ENCODE measurements at regions not wholly inside any gene's neighbourhood (a gene's known extent, or its start where the extent isn't known, plus 50 kb on each side); places are given as distances from the start of the nearest gene placed in this dataset.

DNA sequence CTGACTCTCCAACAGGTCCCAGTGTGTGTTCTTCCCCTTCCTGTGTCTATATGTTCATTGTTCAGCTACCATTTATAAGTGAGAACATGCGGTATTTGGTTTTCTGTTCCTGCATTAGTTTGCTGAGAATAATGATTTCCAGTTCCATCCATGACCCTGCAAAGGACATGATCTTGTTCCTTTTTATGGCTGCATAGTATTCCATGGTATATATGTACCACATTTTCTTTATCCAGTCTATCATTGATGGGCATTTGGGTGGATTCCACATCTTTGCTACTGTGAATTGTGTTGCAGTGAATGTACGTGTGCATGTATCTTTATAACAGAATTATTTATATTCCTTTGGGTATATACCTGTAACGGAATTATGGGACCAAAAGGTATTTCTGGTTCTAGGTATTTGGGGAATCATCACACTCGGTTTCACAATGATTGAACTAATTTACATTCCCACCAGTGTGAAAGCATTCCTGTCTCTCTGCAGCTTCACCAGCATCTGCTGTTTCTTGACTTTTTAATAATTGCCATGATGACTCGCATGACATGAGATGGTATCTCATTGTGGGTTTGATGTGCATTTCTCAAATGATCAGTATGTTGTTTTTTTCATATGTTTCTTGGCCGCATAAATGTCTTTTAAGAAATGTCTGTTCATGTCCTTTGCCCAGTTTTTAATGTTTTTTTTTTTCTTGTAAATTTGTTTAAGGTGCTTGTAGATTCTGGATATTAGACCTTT lies 60.2 kb downstream of the LSMEM1 start:
- WGBS, 2 donors = 92 to 95% methylated on average over 6 of the region's 6 CpGs
- ATAC-seq (ENCODE audit: insufficient read depth, low FRiP score) = no peak

DNA sequence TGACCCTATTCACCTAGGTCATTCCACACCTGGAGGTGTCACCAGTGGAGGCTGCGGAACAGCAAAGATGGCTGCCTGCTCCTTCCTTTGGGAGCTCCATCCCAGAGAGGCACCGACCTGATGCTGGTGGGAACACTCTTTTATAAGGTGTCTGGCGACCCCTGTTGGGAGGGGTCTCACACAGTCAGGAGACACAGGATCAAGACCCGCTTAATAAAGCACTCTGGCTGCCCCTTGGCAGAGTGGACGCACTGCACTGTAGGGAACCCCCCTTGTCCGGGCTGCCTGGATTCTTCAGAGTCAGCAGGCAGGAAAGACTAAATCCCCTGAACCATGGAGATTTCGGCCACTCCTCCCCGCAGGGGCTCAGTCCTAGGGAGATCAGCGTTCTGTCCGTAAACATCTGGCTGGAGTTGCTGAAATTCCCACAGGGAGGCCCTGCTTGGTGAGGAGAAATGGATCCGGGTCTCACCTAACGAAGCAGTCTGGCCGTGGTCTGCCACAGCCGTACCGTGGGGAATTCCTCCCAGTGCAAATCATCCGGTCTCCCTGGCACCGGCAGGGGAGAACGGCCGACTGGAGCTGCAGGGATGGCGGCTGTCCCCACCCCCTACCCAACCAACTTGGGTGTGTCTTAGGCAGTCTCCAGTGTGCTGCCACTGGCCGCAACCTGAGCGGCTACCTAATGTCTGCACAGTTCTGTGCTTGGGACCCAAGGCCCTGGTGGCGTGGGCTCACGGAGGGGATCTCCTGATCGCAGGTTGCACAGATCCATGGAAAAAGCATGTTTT lies 66.1 kb downstream of the LSMEM1 start:
- Histone ChIP-seq H3K27ac (ENCODE audit: low read depth in 1 of 2, low read length in 1 of 2) (no peak overlapping the region), H3K27me3 (ENCODE audit: control insufficient read depth in 3 of 3, insufficient read depth in 3 of 3, low read length in 2 of 3) (no peaks in the 10 kb centered on the region), H3K9me3 (ENCODE audit: control insufficient read depth in 4 of 4, insufficient read depth in 3 of 4, low read length in 3 of 4) (no peaks in the 10 kb centered on the region), H3K4me3 (no peak overlapping the region), H3K36me3 (ENCODE audit: control insufficient read depth in 4 of 4, insufficient read depth in 4 of 4, low read length in 4 of 4) (no peaks in the 10 kb centered on the region), H3K9ac (ENCODE audit: insufficient read depth in 1 of 2, low read length in 2 of 2) (no peak overlapping the region), H3K4me1 (ENCODE audit: control insufficient read depth in 5 of 5, insufficient read depth in 5 of 5, low read length in 5 of 5) (no peaks in the 10 kb centered on the region)
- ATAC-seq (ENCODE audit: insufficient read depth, low FRiP score) (no peak), DNase-seq (no peak)
- 91 to 93% methylated on average over 25 of the region's 25 CpGs for WGBS, 2 donors
- TF ChIP-seq, protein P1, sequence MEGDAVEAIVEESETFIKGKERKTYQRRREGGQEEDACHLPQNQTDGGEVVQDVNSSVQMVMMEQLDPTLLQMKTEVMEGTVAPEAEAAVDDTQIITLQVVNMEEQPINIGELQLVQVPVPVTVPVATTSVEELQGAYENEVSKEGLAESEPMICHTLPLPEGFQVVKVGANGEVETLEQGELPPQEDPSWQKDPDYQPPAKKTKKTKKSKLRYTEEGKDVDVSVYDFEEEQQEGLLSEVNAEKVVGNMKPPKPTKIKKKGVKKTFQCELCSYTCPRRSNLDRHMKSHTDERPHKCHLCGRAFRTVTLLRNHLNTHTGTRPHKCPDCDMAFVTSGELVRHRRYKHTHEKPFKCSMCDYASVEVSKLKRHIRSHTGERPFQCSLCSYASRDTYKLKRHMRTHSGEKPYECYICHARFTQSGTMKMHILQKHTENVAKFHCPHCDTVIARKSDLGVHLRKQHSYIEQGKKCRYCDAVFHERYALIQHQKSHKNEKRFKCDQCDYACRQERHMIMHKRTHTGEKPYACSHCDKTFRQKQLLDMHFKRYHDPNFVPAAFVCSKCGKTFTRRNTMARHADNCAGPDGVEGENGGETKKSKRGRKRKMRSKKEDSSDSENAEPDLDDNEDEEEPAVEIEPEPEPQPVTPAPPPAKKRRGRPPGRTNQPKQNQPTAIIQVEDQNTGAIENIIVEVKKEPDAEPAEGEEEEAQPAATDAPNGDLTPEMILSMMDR (IDR thresholded peaks at IDR 0.05; ENCODE audit: control extremely low read depth, extremely low read depth) = no peak

More for the DNA sequence above, 60.2 kb downstream of the LSMEM1 start:
- Histone ChIP-seq H3K27ac (ENCODE audit: low read depth in 1 of 2, low read length in 1 of 2) (no peak overlapping the region), H3K4me3 (no peak overlapping the region), H3K27me3 (ENCODE audit: control insufficient read depth in 3 of 3, insufficient read depth in 3 of 3, low read length in 2 of 3) (no peaks in the 10 kb centered on the region), H3K36me3 (ENCODE audit: control insufficient read depth in 4 of 4, insufficient read depth in 4 of 4, low read length in 4 of 4) (no peaks in the 10 kb centered on the region), H3K9ac (ENCODE audit: insufficient read depth in 1 of 2, low read length in 2 of 2) (no peak overlapping the region), H3K9me3 (ENCODE audit: control insufficient read depth in 4 of 4, insufficient read depth in 3 of 4, low read length in 3 of 4) (no peaks in the 10 kb centered on the region), H3K4me1 (ENCODE audit: control insufficient read depth in 5 of 5, insufficient read depth in 5 of 5, low read length in 5 of 5) (peaks cover 0 to 4% (median 0%) of the 10 kb centered on the region in 5 donors)
- DNase-seq = no peak
- TF ChIP-seq, protein P1 (IDR thresholded peaks at IDR 0.05; ENCODE audit: control extremely low read depth, extremely low read depth) = no peak

DNA sequence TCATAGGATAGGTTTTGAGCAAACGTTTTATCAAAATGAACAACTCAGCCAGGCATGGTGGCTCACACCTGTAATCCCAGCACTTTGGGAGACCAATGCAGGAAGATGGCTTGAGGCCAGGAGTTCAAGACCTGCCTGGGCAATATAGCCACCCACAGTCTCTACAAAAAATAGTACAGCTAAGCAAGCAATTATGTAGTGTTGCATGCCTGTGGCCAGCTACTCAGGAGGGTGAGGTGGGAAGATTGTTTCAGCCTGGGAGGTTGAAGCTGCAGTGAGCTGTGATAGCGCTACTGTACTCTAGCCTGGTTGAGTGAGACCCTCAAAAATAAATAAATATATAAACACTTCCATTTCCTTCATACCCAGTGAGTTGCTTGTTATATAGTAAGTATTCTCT lies 67.1 kb downstream of the LSMEM1 start:
- WGBS, 2 donors = 78 to 92% methylated on average over 2 of the region's 2 CpGs
- DNase-seq (no peak), ATAC-seq (ENCODE audit: insufficient read depth, low FRiP score) (no peak)
- H3K4me1 ChIP-seq (ENCODE audit: control insufficient read depth in 5 of 5, insufficient read depth in 5 of 5, low read length in 5 of 5) = no peaks in the 10 kb centered on the region
- TF ChIP-seq, protein P1 (IDR thresholded peaks at IDR 0.05; ENCODE audit: control extremely low read depth, extremely low read depth) = no peak
- H3K36me3 ChIP-seq (ENCODE audit: control insufficient read depth in 4 of 4, insufficient read depth in 4 of 4, low read length in 4 of 4) = no peaks in the 10 kb centered on the region
- H3K4me3 ChIP-seq = no peak overlapping the region
- H3K27ac ChIP-seq (ENCODE audit: low read depth in 1 of 2, low read length in 1 of 2) = no peak overlapping the region
- no peaks in the 10 kb centered on the region for H3K27me3 ChIP-seq (ENCODE audit: control insufficient read depth in 3 of 3, insufficient read depth in 3 of 3, low read length in 2 of 3)
- H3K9me3 ChIP-seq (ENCODE audit: control insufficient read depth in 4 of 4, insufficient read depth in 3 of 4, low read length in 3 of 4) = no peaks in the 10 kb centered on the region
- no peak overlapping the region for H3K9ac ChIP-seq (ENCODE audit: insufficient read depth in 1 of 2, low read length in 2 of 2)

Measured in lung (tissue), 11 donors.